Bronchial epithelial cell (primary cell): ENCODE measurements at regions not wholly inside any gene's neighbourhood (a gene's known extent, or its start where the extent isn't known, plus 50 kb on each side); places are given as distances from the start of the nearest gene placed in this dataset.

ENCODE experiments used
- DNase-seq: peaks from one replicate; pipeline ENCODE4 v3.0.0-alpha.2; 2010; ENCODE audit warnings: low read depth
- FAIRE-seq: peaks from 2 replicates; lab custom pipeline; 2011; peaks lifted over from hg19 to GRCh38; lab: Jason Lieb, UNC
- H3K27me3 ChIP-seq: 2 replicates; pipeline ENCODE4 v1.5.1; 2011; ENCODE audit warnings: low read length; ENCODE audit not compliant: control insufficient read depth, insufficient read depth
- H3K36me3 ChIP-seq: 2 replicates; pipeline ENCODE4 v1.5.1; 2011; ENCODE audit warnings: low read length; ENCODE audit not compliant: control insufficient read depth, insufficient read depth
- H3K4me3 ChIP-seq: 2 replicates; pipeline ENCODE4 v1.5.1; 2011; ENCODE audit warnings: mild to moderate bottlenecking, low read depth, low read length, control low read depth
- CTCF ChIP-seq: IDR thresholded peaks from 2 replicates; pipeline ENCODE4 v1.5.1; 2011; ENCODE audit warnings: mild to moderate bottlenecking, moderate library complexity, low read length, control low read depth, inconsistent platforms; ENCODE audit not compliant: insufficient read depth, severe bottlenecking

- FAIRE-seq (no peak), DNase-seq (no peak)
- no peaks in the 10 kb centered on the region for H3K36me3 ChIP-seq
- no peaks in the 10 kb centered on the region for H3K27me3 ChIP-seq
- H3K4me3 ChIP-seq = no peak overlapping the region
- TF ChIP-seq CTCF = no peak
Measured at GRCh38 chr7:17501441-17502212, 203.2 kb downstream of the AHR start.

- no peak for TF ChIP-seq CTCF
- no peaks in the 10 kb centered on the region for H3K27me3 ChIP-seq
- FAIRE-seq (no peak), DNase-seq (no peak)
- H3K4me3 ChIP-seq = no peak overlapping the region
- no peaks in the 10 kb centered on the region for H3K36me3 ChIP-seq
Measured at GRCh38 chr7:17502213-17503060, 204.0 kb downstream of the AHR start.

DNA sequence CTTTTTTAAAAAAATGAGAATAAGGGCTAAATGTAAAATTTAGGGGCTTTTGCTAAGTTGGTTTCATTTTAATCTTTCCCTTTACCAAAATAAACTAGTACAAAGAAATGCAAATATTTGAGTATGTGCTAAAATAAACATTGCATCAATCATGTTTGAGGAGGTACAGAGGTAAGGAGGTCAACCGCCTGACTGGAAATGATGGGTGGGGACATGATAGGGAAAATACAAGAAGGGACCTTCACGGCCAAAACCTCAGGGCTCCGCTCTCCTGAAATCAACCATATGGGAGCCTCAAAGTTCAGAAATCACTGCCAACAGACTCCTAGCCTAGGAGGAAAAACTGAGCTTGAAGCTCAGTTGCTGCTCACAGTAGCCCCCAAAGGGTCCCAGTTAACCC lies 207.6 kb downstream of the AHR start:
- FAIRE-seq (no peak), DNase-seq (peak; percentile 40)
- TF ChIP-seq CTCF = no peak
- no peak overlapping the region for H3K4me3 ChIP-seq
- no peaks in the 10 kb centered on the region for H3K36me3 ChIP-seq
- H3K27me3 ChIP-seq = no peaks in the 10 kb centered on the region

DNA sequence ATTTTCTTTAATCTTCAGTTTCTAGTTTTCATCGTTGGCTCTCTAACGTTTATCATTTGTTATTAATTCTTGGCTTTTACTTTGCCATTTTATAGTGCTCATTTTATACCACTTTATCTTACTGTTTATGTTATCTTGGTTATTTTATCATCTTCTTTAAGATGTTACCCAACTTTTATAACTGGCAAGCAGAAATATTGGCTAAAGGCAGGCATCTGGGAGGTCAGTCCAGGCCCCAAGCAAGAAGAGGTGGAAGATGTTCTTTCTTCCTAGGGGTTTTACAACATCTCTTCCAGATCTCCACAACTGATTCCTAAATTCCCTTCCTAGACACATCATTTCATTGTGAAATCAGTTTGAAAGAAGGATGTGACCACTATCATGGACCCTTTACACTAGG lies 208.1 kb downstream of the AHR start:
- no peak for FAIRE-seq
- DNase-seq = no peak
- H3K4me3 ChIP-seq = no peak overlapping the region
- no peaks in the 10 kb centered on the region for H3K27me3 ChIP-seq
- no peak for TF ChIP-seq CTCF
- H3K36me3 ChIP-seq = no peaks in the 10 kb centered on the region

DNA sequence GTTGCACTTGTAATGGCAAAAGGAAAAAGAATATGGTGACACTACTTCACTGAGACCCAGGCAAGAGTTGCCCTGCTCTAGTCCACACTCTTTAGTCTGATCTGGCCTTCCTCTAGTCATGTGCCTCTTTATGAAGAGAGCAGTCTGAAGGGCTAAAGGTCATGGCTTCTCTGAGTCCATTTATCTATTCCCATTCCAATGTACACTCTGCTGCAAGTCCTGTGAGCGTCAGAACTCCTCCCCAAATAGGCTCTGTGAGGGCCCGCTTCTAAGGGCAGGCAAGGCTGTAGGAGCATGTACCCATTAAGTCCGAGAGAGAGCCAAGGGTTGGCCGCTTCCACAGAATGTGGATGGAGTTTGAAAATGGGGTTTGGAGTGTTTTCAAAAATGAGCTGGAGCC lies 209.3 kb downstream of the AHR start:
- DNase-seq (no peak), FAIRE-seq (no peak)
- H3K36me3 ChIP-seq = no peaks in the 10 kb centered on the region
- no peaks in the 10 kb centered on the region for H3K27me3 ChIP-seq
- no peak overlapping the region for H3K4me3 ChIP-seq
- no peak for TF ChIP-seq CTCF
